Sigmoid colon (tissue), 4 donors: ENCODE measurements at regions not wholly inside any gene's neighbourhood (a gene's known extent, or its start where the extent isn't known, plus 50 kb on each side); places are given as distances from the start of the nearest gene placed in this dataset.

Source experiments
- CTCF ChIP-seq, 4 experiments: fragments of 450-650 bp in 3 of 4; fragments of 200-600 bp in 1 of 4; IDR thresholded peaks; one replicate each; pipeline ENCODE4 v1.5.1; 2016 to 2019; ENCODE audit warnings: antibody characterized with exemption in 4 of 4, mild to moderate bottlenecking in 3 of 4, moderate library complexity in 2 of 4
- POLR2A ChIP-seq, 2 donors: fragments of 450-650 bp; IDR thresholded peaks; one replicate each; pipeline ENCODE4 v1.6.1; 2016; ENCODE audit warnings: antibody characterized with exemption in 2 of 2, mild to moderate bottlenecking in 2 of 2, moderate library complexity in 2 of 2
- POLR2AphosphoS5 ChIP-seq, 4 donors: sonication (generic); formaldehyde crosslinking; IDR thresholded peaks; one replicate each; pipeline ENCODE4 v1.6.1; 2017; ENCODE audit warnings: antibody characterized with exemption in 4 of 4

GRCh38 chr15:81981908-81982307, 63.9 kb downstream of the MEX3B start:
- no peak for TF ChIP-seq POLR2AphosphoS5 (IDR thresholded peaks at IDR 0.05)
- no peak for TF ChIP-seq POLR2A (IDR thresholded peaks at IDR 0.05)
- no peak for TF ChIP-seq CTCF (IDR thresholded peaks at IDR 0.05)
